ENCODE measurements at regions not wholly inside any gene's neighbourhood (a gene's known extent, or its start where the extent isn't known, plus 50 kb on each side); places are given as distances from the start of the nearest gene placed in this dataset.
"Not testable (repeated sequence)": the region's sequence is repeated elsewhere in the genome, so short reads cannot be mapped to it uniquely, and the experiment has no call there.

DNA sequence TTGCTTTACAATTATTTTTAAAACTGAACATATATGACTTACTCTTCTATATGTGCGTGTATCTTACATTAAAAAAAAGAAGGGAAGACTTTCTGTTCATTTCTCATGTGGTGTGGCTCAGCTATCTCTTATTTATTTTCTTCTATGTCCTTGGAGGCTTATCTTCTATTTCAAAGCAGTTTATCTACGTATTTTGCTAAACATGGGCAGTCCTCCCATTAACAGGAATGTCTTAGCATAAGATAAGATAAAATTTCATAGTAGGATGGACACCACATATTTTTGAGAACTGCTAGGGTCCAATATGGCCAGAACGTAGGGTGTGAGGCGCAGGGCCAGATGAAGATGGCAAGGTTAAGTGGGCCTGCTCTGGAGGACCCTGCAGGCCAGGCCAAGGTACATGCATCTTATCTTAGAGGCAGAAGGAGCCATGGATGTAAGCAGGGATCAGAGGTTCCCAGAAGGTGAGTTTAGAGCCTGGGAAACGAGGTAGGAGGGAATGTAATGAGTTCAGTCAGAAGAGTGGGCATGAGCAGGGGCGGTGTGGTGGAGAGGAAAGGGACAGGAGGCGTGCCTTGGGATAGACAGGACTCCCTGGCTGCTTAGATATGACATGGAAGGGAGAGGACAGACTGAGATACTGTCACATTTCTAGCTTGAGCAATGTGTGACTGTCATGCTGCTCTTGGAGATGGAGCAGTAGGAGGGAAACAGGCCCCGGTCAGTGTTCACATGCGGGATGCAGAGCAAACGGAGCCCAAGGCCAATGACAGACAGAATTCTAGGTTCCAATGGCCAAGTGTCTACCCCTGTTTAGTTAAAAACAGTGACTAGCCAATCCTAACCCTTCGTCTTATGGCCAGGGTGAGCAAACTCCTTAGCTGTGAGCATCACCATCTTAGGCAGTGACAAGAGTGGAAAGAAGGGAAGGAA lies 68.6 kb upstream of the MEDAG start:
- ATAC-seq (no peak), DNase-seq (ENCODE audit: low spot score) (no peak)
- peaks cover 2% of the 10 kb centered on the region; the same call in 1 of the 2 replicates for H3K36me3 Mint-ChIP-seq
- ChIA-PET CTCF (no interaction called here), POLR2A (no interaction called here)
- H3K4me1 Mint-ChIP-seq = peaks cover 13% of the 10 kb centered on the region
- peaks cover 3% of the 10 kb centered on the region; the same call in 1 of the 2 replicates for H3K9me3 Mint-ChIP-seq
- H3K4me3 Mint-ChIP-seq = no peak overlapping the region
- no peak overlapping the region for H3K27ac Mint-ChIP-seq
- TF ChIP-seq NFYB (CRISPR knock-in tag; conservative IDR thresholded peaks at IDR 0.05; ENCODE audit: low read depth) (no peak), ZNF263 (CRISPR knock-in tag; IDR thresholded peaks at IDR 0.05; ENCODE audit: low read depth) (no peak)
- TF ChIP-seq, protein P1, sequence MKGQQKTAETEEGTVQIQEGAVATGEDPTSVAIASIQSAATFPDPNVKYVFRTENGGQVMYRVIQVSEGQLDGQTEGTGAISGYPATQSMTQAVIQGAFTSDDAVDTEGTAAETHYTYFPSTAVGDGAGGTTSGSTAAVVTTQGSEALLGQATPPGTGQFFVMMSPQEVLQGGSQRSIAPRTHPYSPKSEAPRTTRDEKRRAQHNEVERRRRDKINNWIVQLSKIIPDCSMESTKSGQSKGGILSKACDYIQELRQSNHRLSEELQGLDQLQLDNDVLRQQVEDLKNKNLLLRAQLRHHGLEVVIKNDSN (CRISPR knock-in tag; IDR thresholded peaks at IDR 0.05) = no peak
- H3K27me3 Mint-ChIP-seq (ENCODE audit: low read depth) = peaks cover 6% of the 10 kb centered on the region; the same call in 1 of the 2 replicates

DNA sequence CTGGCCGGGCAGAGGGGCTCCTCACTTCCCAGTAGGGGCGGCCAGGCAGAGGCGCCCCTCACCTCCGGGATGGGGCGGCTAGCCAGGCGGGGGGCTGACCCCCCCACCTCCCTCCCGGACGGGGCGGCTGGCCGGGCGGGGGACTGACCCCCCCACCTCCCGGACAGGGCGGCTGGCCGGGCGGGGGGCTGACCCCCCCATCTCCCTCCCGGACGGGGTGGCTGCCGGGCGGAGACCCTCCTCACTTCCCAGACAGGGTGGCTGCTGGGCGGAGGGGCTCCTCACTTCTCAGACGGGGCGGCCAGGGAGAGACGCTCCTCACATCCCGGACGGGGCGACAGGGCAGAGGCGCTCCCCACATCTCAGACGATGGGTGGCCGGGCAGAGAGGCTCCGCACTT lies 66.4 kb upstream of the MEDAG start:
- DNase-seq (ENCODE audit: low spot score); H3K27ac Mint-ChIP-seq; H3K9me3 Mint-ChIP-seq; CTCF ChIA-PET; ATAC-seq; H3K4me1 Mint-ChIP-seq; POLR2A ChIA-PET; H3K36me3 Mint-ChIP-seq; H3K4me3 Mint-ChIP-seq; H3K27me3 Mint-ChIP-seq (ENCODE audit: low read depth): not testable (repeated sequence)

DNA sequence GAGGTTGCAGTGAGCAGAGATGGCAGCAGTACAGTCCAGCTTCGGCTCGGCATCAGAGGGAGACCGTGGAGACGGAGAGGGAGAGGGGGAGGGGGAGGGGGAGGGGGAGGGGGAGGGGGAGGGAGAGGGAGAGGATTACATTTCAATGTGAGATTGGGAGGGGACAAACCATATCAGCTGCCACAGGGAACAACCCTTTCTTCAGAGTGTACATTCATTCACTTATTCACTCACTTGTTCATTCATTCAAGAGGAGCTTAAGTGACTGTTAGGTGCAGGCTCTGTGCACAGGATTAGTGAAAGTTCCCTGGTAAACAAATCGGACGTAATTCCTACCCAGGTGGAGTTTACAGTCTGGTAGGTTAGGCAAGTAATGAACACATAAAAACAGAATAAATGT lies 65.6 kb upstream of the MEDAG start:
- Mint-ChIP-seq H3K9me3 (peaks cover 3% of the 10 kb centered on the region; the same call in 1 of the 2 replicates), H3K4me3 (no peak overlapping the region), H3K4me1 (no peaks in the 10 kb centered on the region), H3K27me3 (ENCODE audit: low read depth) (peaks cover 6% of the 10 kb centered on the region; the same call in 1 of the 2 replicates), H3K27ac (no peak overlapping the region), H3K36me3 (peaks cover 2% of the 10 kb centered on the region; the same call in 1 of the 2 replicates)
- POLR2A ChIA-PET = no interaction called here
- DNase-seq (ENCODE audit: low spot score) (no peak), ATAC-seq (no peak)
- CTCF ChIA-PET = no interaction called here
- TF ChIP-seq, protein P2, sequence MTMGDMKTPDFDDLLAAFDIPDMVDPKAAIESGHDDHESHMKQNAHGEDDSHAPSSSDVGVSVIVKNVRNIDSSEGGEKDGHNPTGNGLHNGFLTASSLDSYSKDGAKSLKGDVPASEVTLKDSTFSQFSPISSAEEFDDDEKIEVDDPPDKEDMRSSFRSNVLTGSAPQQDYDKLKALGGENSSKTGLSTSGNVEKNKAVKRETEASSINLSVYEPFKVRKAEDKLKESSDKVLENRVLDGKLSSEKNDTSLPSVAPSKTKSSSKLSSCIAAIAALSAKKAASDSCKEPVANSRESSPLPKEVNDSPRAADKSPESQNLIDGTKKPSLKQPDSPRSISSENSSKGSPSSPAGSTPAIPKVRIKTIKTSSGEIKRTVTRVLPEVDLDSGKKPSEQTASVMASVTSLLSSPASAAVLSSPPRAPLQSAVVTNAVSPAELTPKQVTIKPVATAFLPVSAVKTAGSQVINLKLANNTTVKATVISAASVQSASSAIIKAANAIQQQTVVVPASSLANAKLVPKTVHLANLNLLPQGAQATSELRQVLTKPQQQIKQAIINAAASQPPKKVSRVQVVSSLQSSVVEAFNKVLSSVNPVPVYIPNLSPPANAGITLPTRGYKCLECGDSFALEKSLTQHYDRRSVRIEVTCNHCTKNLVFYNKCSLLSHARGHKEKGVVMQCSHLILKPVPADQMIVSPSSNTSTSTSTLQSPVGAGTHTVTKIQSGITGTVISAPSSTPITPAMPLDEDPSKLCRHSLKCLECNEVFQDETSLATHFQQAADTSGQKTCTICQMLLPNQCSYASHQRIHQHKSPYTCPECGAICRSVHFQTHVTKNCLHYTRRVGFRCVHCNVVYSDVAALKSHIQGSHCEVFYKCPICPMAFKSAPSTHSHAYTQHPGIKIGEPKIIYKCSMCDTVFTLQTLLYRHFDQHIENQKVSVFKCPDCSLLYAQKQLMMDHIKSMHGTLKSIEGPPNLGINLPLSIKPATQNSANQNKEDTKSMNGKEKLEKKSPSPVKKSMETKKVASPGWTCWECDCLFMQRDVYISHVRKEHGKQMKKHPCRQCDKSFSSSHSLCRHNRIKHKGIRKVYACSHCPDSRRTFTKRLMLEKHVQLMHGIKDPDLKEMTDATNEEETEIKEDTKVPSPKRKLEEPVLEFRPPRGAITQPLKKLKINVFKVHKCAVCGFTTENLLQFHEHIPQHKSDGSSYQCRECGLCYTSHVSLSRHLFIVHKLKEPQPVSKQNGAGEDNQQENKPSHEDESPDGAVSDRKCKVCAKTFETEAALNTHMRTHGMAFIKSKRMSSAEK (CRISPR knock-in tag; IDR thresholded peaks at IDR 0.05; ENCODE audit: borderline replicate concordance) = no peak
- TF ChIP-seq CREM (CRISPR knock-in tag; IDR thresholded peaks at IDR 0.05) = no peak
- TF ChIP-seq, protein P3, sequence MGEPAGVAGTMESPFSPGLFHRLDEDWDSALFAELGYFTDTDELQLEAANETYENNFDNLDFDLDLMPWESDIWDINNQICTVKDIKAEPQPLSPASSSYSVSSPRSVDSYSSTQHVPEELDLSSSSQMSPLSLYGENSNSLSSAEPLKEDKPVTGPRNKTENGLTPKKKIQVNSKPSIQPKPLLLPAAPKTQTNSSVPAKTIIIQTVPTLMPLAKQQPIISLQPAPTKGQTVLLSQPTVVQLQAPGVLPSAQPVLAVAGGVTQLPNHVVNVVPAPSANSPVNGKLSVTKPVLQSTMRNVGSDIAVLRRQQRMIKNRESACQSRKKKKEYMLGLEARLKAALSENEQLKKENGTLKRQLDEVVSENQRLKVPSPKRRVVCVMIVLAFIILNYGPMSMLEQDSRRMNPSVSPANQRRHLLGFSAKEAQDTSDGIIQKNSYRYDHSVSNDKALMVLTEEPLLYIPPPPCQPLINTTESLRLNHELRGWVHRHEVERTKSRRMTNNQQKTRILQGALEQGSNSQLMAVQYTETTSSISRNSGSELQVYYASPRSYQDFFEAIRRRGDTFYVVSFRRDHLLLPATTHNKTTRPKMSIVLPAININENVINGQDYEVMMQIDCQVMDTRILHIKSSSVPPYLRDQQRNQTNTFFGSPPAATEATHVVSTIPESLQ (CRISPR knock-in tag; IDR thresholded peaks at IDR 0.05) = no peak
- TF ChIP-seq ZNF232 (CRISPR knock-in tag; IDR thresholded peaks at IDR 0.05) = no peak
- TF ChIP-seq, protein P4, sequence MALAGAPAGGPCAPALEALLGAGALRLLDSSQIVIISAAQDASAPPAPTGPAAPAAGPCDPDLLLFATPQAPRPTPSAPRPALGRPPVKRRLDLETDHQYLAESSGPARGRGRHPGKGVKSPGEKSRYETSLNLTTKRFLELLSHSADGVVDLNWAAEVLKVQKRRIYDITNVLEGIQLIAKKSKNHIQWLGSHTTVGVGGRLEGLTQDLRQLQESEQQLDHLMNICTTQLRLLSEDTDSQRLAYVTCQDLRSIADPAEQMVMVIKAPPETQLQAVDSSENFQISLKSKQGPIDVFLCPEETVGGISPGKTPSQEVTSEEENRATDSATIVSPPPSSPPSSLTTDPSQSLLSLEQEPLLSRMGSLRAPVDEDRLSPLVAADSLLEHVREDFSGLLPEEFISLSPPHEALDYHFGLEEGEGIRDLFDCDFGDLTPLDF (CRISPR knock-in tag; IDR thresholded peaks at IDR 0.05) = no peak
- no peak for TF ChIP-seq TEAD1 (CRISPR knock-in tag; IDR thresholded peaks at IDR 0.05)
- no peak for TF ChIP-seq RORB (CRISPR knock-in tag; IDR thresholded peaks at IDR 0.05)
- TF ChIP-seq, protein P5, sequence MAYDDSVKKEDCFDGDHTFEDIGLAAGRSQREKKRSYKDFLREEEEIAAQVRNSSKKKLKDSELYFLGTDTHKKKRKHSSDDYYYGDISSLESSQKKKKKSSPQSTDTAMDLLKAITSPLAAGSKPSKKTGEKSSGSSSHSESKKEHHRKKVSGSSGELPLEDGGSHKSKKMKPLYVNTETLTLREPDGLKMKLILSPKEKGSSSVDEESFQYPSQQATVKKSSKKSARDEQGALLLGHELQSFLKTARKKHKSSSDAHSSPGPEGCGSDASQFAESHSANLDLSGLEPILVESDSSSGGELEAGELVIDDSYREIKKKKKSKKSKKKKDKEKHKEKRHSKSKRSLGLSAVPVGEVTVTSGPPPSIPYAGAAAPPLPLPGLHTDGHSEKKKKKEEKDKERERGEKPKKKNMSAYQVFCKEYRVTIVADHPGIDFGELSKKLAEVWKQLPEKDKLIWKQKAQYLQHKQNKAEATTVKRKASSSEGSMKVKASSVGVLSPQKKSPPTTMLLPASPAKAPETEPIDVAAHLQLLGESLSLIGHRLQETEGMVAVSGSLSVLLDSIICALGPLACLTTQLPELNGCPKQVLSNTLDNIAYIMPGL (CRISPR knock-in tag; IDR thresholded peaks at IDR 0.05) = no peak
- TF ChIP-seq ZNF138 (CRISPR knock-in tag; conservative IDR thresholded peaks at IDR 0.05) = no peak
- TF ChIP-seq SMAD3 (CRISPR knock-in tag; IDR thresholded peaks at IDR 0.05; ENCODE audit: borderline replicate concordance) = no peak
- no peak for TF ChIP-seq ZNF423 (CRISPR knock-in tag; IDR thresholded peaks at IDR 0.05)
- TF ChIP-seq, protein P6, sequence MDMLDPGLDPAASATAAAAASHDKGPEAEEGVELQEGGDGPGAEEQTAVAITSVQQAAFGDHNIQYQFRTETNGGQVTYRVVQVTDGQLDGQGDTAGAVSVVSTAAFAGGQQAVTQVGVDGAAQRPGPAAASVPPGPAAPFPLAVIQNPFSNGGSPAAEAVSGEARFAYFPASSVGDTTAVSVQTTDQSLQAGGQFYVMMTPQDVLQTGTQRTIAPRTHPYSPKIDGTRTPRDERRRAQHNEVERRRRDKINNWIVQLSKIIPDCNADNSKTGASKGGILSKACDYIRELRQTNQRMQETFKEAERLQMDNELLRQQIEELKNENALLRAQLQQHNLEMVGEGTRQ (CRISPR knock-in tag; IDR thresholded peaks at IDR 0.05) = no peak
- TF ChIP-seq, protein P7, sequence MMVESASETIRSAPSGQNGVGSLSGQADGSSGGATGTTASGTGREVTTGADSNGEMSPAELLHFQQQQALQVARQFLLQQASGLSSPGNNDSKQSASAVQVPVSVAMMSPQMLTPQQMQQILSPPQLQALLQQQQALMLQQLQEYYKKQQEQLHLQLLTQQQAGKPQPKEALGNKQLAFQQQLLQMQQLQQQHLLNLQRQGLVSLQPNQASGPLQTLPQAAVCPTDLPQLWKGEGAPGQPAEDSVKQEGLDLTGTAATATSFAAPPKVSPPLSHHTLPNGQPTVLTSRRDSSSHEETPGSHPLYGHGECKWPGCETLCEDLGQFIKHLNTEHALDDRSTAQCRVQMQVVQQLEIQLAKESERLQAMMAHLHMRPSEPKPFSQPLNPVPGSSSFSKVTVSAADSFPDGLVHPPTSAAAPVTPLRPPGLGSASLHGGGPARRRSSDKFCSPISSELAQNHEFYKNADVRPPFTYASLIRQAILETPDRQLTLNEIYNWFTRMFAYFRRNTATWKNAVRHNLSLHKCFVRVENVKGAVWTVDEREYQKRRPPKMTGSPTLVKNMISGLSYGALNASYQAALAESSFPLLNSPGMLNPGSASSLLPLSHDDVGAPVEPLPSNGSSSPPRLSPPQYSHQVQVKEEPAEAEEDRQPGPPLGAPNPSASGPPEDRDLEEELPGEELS (CRISPR knock-in tag; IDR thresholded peaks at IDR 0.05) = no peak

Data from WTC11 (cell line).